OCI-LY3 (cell line): ENCODE measurements at regions not wholly inside any gene's neighbourhood (a gene's known extent, or its start where the extent isn't known, plus 50 kb on each side); places are given as distances from the start of the nearest gene placed in this dataset.

Experiments
- EZH2phosphoT487 ChIP-seq: fragments of 200-600 bp; shearing (Covaris generic); IDR thresholded peaks from 2 replicates; pipeline ENCODE4 v1.6.1; 2018; ENCODE audit warnings: antibody characterized with exemption, mixed run types, low read depth
- TF ChIP-seq, protein P1 (sequence below): fragments of 200-600, 300-600 bp; sonication (generic); IDR thresholded peaks from 2 replicates; pipeline ENCODE4 v1.5.1; 2014; ENCODE audit warnings: antibody characterized with exemption, low read length, low read depth

- TF ChIP-seq, protein P1, sequence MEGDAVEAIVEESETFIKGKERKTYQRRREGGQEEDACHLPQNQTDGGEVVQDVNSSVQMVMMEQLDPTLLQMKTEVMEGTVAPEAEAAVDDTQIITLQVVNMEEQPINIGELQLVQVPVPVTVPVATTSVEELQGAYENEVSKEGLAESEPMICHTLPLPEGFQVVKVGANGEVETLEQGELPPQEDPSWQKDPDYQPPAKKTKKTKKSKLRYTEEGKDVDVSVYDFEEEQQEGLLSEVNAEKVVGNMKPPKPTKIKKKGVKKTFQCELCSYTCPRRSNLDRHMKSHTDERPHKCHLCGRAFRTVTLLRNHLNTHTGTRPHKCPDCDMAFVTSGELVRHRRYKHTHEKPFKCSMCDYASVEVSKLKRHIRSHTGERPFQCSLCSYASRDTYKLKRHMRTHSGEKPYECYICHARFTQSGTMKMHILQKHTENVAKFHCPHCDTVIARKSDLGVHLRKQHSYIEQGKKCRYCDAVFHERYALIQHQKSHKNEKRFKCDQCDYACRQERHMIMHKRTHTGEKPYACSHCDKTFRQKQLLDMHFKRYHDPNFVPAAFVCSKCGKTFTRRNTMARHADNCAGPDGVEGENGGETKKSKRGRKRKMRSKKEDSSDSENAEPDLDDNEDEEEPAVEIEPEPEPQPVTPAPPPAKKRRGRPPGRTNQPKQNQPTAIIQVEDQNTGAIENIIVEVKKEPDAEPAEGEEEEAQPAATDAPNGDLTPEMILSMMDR: no peak
- no peak for TF ChIP-seq EZH2phosphoT487
Observed at GRCh38 chr10:131478377-131478989, 167.0 kb upstream of the TCERG1L start.
